Testis (tissue), 2 donors: ENCODE measurements at regions not wholly inside any gene's neighbourhood (a gene's known extent, or its start where the extent isn't known, plus 50 kb on each side); places are given as distances from the start of the nearest gene placed in this dataset.

Experiments
- DNase-seq: peaks from one replicate; pipeline ENCODE4 v3.0.0-alpha.2; 2019
- H3K27ac ChIP-seq, 2 donors: fragments of 200-600 bp; sonication (generic); one replicate each; pipeline ENCODE4 v1.5.1; 2019
- H3K27me3 ChIP-seq: fragments of 200-600 bp; sonication (generic); one replicate; pipeline ENCODE4 v1.5.1; 2019
- H3K36me3 ChIP-seq: fragments of 200-600 bp; sonication (generic); one replicate; pipeline ENCODE4 v1.5.1; 2017; ENCODE audit warnings: low read depth; ENCODE audit errors: missing control alignments
- H3K4me1 ChIP-seq: fragments of 200-600 bp; sonication (generic); one replicate; pipeline ENCODE4 v1.5.1; 2019
- H3K4me3 ChIP-seq, 2 donors: fragments of 200-600 bp; sonication (generic); one replicate each; pipeline ENCODE4 v1.5.1; 2017 to 2019
- H3K9me3 ChIP-seq: fragments of 200-600 bp; sonication (generic); one replicate; pipeline ENCODE4 v1.5.1; 2017
- POLR2A ChIP-seq: fragments of 450-650 bp; IDR thresholded peaks from one replicate; pipeline ENCODE4 v1.6.1; 2017; ENCODE audit warnings: antibody characterized with exemption, mild to moderate bottlenecking, moderate library complexity
- WGBS, 2 donors: methylation state at CpG; one replicate each; pipeline ENCODE4 v1.1.5; 2018; 5-methylcytosine and 5-hydroxymethylcytosine counted together
- intact Hi-C: fragments of 100-400 bp; cut with DNase I; formaldehyde crosslinking; loops from one replicate; pipeline ENCODE4 v1.15.1; 2023; ENCODE audit warnings: low total_unique reads
- TF ChIP-seq, protein P1 (sequence below), 3 experiments: fragments of 450-650 bp in 2 of 3; fragments of 200-600 bp in 1 of 3; sonication (generic) in 1 of 3; IDR thresholded peaks; one replicate each; pipeline ENCODE4 v1.5.1; 2016 to 2019; ENCODE audit warnings: antibody characterized with exemption in 3 of 3, mild to moderate bottlenecking in 2 of 3, moderate library complexity in 1 of 3

DNA sequence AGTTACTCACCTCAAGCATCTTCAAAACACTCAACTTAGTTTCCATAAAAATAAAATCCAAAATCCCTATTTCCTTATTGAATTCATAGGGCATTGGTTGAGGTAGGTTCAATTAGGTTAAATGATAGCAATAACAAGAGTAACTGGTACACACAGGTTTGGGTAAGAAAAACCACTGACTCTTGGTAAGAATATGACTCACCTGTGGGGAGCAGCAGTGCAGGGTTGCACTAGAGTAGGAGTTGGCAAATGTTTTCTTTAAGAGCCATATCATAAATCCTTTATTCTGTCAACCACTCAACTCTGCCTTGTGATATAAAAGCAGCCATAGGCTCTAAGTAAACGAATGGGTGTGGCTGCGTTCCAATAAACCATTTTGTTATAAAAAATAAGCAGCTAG, 71.4 kb upstream of the CDH20 start:
- intact Hi-C loops, result no loop called here
- no peaks in the 10 kb centered on the region for H3K27me3 ChIP-seq
- H3K4me3 ChIP-seq, result no peak overlapping the region
- H3K4me1 ChIP-seq, result no peaks in the 10 kb centered on the region
- TF ChIP-seq, protein P1, sequence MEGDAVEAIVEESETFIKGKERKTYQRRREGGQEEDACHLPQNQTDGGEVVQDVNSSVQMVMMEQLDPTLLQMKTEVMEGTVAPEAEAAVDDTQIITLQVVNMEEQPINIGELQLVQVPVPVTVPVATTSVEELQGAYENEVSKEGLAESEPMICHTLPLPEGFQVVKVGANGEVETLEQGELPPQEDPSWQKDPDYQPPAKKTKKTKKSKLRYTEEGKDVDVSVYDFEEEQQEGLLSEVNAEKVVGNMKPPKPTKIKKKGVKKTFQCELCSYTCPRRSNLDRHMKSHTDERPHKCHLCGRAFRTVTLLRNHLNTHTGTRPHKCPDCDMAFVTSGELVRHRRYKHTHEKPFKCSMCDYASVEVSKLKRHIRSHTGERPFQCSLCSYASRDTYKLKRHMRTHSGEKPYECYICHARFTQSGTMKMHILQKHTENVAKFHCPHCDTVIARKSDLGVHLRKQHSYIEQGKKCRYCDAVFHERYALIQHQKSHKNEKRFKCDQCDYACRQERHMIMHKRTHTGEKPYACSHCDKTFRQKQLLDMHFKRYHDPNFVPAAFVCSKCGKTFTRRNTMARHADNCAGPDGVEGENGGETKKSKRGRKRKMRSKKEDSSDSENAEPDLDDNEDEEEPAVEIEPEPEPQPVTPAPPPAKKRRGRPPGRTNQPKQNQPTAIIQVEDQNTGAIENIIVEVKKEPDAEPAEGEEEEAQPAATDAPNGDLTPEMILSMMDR (IDR thresholded peaks at IDR 0.05), result no peak
- no peak for TF ChIP-seq POLR2A
- WGBS, 2 donors, result 68 to 96% methylated on average over 2 of the region's 2 CpGs
- no peaks in the 10 kb centered on the region for H3K9me3 ChIP-seq
- no peak overlapping the region for H3K27ac ChIP-seq
- DNase-seq, result no peak
- no peaks in the 10 kb centered on the region for H3K36me3 ChIP-seq

- Histone ChIP-seq H3K36me3 (no peaks in the 10 kb centered on the region), H3K4me3 (no peak overlapping the region), H3K4me1 (no peaks in the 10 kb centered on the region), H3K27ac (no peak overlapping the region), H3K27me3 (no peaks in the 10 kb centered on the region), H3K9me3 (no peaks in the 10 kb centered on the region)
- WGBS, 2 donors, result 95 to 98% methylated on average over 2 of the region's 2 CpGs
- intact Hi-C loops, result no loop called here
- TF ChIP-seq POLR2A, result no peak
- DNase-seq, result no peak
Observed at GRCh38 chr18:61272793-61273192, 60.4 kb upstream of the CDH20 start.

- 89 to 93% methylated on average over 3 of the region's 3 CpGs for WGBS, 2 donors
Observed at GRCh38 chr18:61273533-61273932, 59.7 kb upstream of the CDH20 start.

DNA sequence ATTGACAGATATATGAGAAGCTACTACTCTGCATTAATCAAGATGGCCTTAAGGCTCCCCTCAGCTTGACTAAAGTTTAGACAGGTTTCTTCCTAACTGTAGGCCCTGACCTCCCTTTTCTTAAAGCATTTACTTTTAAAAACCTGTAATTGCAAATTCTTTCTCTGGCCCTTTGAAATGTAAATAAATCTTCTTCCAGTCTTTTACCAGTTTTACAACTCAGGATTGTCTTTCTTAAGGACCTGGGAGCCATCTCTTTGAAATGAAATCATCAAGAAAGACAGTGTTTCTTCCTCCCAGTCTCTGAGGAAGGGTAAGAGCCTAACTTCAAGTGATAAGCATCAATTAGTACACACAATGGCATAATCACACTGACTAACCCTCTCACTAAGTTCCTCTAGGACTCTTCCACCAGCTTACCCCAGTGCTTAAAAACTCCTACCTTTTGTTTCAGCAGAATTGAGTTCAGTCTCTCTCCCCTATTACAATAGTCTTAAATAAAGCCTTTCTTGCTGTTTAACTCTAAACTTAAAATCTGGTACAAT, 58.7 kb upstream of the CDH20 start:
- intact Hi-C loops, result no loop called here
- Histone ChIP-seq H3K4me1 (no peaks in the 10 kb centered on the region), H3K27ac (no peak overlapping the region), H3K36me3 (no peaks in the 10 kb centered on the region), H3K9me3 (no peaks in the 10 kb centered on the region), H3K4me3 (no peak overlapping the region), H3K27me3 (no peaks in the 10 kb centered on the region)
- no peak for DNase-seq
- TF ChIP-seq, protein P1 (IDR thresholded peaks at IDR 0.05), result no peak
- TF ChIP-seq POLR2A, result no peak

More at GRCh38 chr18:61273533-61273932, 59.7 kb upstream of the CDH20 start:
- no peak overlapping the region for H3K4me3 ChIP-seq
- no peaks in the 10 kb centered on the region for H3K9me3 ChIP-seq
- DNase-seq, result no peak
- H3K27me3 ChIP-seq, result no peaks in the 10 kb centered on the region
- intact Hi-C loops, result no loop called here
- no peaks in the 10 kb centered on the region for H3K4me1 ChIP-seq
- H3K36me3 ChIP-seq, result no peaks in the 10 kb centered on the region
- H3K27ac ChIP-seq, result no peak overlapping the region
- TF ChIP-seq, protein P1 (IDR thresholded peaks at IDR 0.05), result no peak
- TF ChIP-seq POLR2A, result no peak

GRCh38 chr18:61277808-61278207, 55.4 kb upstream of the CDH20 start:
- TF ChIP-seq POLR2A, result no peak
- Histone ChIP-seq H3K27me3 (no peaks in the 10 kb centered on the region), H3K27ac (no peak overlapping the region), H3K4me3 (no peak overlapping the region), H3K9me3 (no peaks in the 10 kb centered on the region), H3K36me3 (no peaks in the 10 kb centered on the region), H3K4me1 (no peaks in the 10 kb centered on the region)
- intact Hi-C loops, result no loop called here
- no peak for DNase-seq

DNA sequence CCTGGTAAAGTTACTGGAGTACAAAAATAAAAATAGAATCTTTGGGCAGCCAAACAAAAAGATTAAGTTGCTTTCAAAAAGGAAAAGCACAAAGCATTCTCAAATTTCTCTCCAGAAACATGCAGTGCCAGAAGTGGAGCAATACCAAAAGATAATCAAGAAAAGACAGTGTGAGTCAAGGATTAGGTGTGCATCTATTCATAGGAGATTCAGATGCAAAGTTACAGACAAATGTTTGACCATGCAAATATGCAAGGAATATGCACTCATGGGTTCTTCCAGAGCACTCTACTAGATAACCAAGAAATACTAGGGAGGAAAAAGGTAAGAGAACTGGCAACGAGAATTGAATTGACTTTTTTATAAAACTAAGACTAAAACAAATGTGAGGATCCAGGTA, 51.8 kb upstream of the CDH20 start:
- H3K4me3 ChIP-seq, result no peak overlapping the region
- H3K27ac ChIP-seq, result no peak overlapping the region
- WGBS, 2 donors, result 91 to 100% methylated on average over 1 of the region's 1 CpG
- no peaks in the 10 kb centered on the region for H3K36me3 ChIP-seq
- intact Hi-C loops, result no loop called here
- no peak for DNase-seq
- H3K9me3 ChIP-seq, result no peaks in the 10 kb centered on the region
- H3K27me3 ChIP-seq, result no peaks in the 10 kb centered on the region
- no peaks in the 10 kb centered on the region for H3K4me1 ChIP-seq
- TF ChIP-seq, protein P1 (IDR thresholded peaks at IDR 0.05), result no peak
- TF ChIP-seq POLR2A, result no peak
